CD4-positive, alpha-beta T cell treated with Interferon gamma for 1 hour (primary cell): ENCODE measurements at regions not wholly inside any gene's neighbourhood (a gene's known extent, or its start where the extent isn't known, plus 50 kb on each side); places are given as distances from the start of the nearest gene placed in this dataset.
"Not testable (repeated sequence)": the region's sequence is repeated elsewhere in the genome, so short reads cannot be mapped to it uniquely, and the experiment has no call there.

Source experiments
- DNase-seq: peaks from one replicate; pipeline ENCODE4 v3.0.0-alpha.2; 2020

DNA sequence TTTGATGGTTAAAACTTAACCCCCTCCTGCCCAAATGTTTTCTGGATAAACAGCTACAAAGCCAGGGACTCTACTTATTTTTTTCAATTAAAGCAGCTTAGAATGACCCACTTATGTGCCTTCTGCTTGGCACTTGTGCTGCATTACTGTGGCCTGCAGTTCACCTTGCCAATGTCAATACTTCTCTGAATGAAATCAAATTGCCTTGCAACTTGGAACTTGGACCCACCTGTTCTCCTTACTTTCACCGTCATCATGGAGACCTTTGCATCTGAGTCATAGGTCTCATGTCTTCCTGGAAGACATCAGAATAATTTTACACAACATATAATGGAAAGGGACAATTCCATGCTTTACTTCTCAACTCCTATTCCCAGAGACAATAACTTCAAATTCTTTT is 92.1 kb upstream of the FHL2 start:
- DNase-seq: no peak

DNA sequence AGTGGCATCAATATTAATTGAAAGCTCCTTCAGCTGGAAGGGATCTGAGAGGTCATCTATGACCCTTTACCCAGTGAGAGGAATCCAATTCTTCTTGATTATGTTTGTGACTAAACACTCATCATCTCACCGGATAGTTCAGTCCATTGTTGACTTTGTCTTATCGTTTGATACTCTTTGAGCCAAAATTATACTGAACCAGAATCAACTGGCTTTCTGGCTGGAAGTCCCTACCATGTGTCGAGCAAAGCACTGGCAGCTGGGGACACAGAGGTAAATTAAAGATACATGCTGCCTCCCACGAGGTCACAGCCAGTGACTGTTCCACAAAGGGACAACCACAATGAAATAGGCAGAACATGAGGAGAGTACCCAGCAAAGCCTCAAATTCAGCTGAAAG is 91.4 kb upstream of the FHL2 start:
- no peak for DNase-seq

DNA sequence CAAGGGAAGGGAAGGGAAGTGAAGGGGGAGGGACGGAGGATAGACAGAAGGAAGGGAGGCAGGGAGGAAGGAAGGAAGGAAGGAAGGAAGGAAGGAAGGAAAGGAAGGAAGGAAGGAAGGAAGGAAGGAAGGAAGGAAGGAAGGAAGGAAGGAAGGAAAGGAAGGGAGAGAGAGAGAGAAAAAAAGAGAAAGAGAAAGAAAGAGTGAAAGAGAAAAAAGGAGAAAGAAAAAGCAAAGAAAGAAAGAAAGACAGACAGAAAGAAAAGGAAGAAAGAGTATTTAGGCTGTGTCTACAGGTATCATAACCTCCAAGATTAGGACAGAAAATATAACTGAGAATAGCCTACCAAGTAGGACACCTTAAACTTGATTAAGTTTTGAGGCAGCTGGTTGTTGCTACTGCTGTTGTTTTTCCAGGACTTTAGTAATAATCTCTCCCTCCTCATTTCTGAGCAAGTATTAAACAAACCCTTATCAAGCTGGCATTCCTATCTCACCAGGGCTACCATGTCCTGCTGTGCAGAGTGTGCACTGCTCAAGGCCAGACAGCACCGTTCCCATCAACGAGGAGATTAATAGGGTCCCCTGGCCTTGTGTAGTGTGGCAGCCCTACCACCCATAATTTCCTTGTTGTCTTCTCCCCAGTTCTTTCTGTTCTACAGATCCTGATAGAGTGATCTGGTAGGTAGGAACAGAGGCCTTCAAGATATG is 90.5 kb upstream of the FHL2 start:
- DNase-seq: no peak

- no peak for DNase-seq
These were observed 89.4 kb upstream of the FHL2 start for GRCh38 chr2:105488285-105488684.

- DNase-seq: no peak
These were observed 88.6 kb upstream of the FHL2 start for GRCh38 chr2:105487142-105488069.

GRCh38 chr2:105486762-105487141 is 87.9 kb upstream of the FHL2 start:
- DNase-seq: no peak

- DNase-seq: no peak
These were observed 79.8 kb upstream of the FHL2 start for GRCh38 chr2:105478670-105479069.

DNA sequence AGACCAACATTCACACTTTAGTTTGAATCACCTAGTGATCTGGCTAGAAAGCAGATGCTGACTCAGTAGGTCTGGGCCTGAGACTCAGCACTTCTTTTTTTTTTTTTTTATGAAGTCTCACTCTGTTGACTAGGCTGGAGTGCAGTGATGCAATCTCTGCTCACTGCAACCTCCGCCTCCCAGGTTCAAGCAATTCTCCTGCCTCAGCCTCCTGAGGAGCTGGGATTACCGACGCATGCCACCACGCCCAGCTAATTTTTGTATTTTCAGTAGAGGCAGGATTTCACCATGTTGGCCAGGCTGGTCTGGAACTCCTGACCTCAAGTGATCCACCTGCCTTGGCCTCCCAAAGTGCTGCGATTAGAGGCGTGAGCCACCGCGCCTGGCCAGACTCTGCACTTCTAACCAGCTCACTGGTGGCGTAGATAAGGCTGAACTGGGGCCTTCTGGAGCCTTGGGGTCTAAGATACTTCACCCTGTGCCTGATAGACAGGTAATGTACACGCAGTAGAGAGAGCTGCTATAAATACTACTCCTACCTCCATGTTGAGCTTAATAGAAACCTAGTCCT is 78.3 kb upstream of the FHL2 start:
- not testable (repeated sequence) for DNase-seq

DNA sequence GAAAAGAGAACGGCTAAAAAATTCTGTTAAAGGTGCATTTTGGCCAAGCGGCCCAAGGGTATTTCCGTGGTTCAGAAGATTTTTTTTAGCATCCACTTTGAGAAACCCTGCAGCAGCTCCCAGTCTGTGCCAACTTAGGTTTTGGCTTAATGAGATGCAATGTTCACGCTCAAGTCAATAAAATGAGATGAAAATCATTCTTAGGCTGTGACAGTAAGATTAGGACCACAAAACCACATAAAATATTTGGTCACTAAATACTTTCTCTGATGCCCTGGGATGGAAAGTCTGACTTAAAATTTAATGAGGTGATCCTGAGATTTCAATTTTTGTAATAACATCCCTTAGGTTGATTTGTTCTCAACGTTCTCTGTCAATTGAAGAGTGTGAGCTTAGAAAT is 74.2 kb upstream of the FHL2 start:
- no peak for DNase-seq

GRCh38 chr2:105470979-105471378 is 72.1 kb upstream of the FHL2 start:
- DNase-seq: no peak

DNA sequence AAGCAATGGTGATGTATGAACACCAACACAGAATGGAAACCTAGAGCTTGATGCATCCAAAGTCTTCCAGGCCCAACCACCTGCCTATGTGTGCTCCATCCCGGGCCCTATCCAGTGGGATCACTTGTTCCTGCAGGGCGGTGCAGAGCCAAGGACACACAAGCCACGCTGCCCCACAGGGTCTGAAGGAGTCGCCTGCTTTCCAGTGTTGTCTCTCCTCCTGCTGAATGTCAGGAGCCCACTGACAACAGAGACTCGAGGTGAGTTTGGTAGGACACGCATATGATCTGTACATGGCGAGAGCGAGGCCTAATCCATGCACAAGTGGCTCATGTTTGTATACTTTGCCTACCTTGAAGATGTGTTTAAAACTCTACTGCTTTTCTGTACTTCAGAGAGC is 70.9 kb upstream of the FHL2 start:
- DNase-seq: no peak

- DNase-seq: no peak
These were observed 69.8 kb upstream of the FHL2 start for GRCh38 chr2:105468582-105469042.

DNA sequence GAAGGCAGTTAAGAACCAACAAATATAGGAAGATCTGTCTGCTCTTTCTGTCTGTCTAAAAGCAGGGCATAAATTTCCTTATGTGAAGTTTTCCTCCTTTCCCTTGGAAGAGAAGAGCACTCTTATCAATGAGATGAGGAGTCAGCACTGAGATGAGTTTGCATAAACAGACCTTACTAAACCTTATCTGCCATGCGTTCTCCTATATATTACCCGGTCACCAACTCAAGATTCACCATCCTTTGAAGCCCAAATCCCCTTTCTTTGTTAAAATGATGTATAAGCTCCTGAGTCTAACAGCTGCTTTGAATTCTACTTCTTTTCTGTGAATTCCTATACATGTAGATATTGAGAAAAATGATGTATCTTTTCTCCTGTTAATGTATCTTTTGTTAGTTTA is 65.5 kb upstream of the FHL2 start:
- DNase-seq: no peak

DNA sequence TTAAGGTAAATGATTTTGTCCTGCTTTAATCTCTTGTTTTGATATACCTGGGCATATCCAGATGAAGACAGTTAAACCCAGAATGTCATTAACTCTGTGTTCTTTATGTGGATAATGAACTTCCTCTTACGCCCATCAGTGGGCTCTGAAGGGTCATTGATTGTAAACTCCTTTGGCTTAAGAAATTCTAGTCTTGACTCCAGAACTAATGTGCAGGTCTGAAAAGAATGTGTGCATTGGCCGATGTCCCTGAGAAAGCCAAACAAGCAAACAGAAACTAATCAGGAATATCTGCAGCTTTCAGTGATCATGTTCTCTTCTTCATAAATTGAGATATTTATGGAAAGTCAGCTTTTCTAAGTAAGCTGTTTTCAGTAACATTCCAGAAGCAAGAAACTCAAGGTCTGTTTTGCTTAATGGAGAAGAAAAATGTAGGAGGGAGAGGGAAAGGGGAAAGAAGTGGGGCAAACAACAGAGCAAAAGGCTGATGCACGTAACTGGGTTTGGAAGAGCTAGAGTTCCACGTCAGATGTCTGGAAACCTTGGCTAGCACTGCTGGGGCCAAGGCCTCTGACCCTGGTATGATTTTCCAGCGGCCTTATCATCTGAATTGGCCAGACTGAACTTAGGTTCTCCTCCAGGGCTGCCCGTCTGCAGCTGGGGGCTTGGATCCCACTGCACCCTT is 61.3 kb upstream of the FHL2 start:
- DNase-seq: no peak

- no peak for DNase-seq
These were observed 59.2 kb upstream of the FHL2 start for GRCh38 chr2:105458076-105458475.

- DNase-seq: no peak
These were observed 56.7 kb upstream of the FHL2 start for GRCh38 chr2:105455488-105456003.

DNA sequence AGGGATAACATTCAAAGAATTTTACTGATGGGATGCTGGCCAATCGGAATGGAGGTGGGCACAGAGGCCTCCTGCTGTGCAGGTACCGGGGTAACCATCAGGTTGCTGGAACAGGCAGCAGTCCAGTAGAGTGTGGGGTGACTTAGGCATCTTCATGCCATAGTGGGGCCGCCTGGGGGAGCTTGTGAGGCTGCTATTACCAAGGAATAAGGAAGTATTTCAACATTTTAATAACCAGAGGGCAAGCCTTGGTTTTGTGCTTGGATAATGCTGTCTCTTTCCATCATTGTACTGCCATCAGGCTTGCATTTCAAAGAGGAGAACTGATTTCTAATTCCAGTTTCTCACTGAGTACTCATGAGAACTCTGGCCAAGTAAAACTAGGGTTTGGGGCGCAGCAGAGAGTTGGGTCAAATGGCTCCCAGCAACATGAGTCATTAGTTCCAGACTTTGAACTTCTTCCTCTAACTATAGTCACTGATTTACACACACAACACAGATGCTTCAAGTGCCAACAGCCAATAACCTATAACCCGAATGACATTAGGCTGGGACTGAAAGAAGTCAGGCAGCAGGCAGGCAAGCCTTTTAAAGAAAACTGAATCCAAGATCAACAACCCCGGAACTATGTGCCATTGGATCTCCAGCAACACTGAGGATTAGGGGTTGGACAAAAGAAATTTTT is 56.1 kb upstream of the FHL2 start:
- DNase-seq: no peak

- no peak for DNase-seq
These were observed 52.8 kb upstream of the FHL2 start for GRCh38 chr2:105451571-105452166.

DNA sequence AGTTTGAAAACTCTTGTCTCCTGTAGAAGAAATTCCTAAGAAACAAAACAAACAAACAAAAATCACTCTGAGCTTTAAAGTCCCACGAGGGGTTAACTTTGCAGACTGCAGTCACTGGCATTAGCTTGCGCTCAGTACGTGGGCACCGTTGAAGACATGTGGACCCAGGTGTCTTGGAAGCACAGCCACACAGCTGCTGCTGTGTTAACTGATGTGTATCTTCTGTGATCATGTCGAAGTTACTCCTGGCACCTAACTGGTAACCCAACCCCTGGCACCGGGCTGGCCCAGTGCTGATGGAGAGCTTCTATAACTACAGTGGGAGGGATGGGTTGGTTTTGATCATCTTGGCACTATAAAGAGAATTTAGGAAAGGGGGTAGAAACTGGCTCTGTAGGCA is 51.6 kb upstream of the FHL2 start:
- DNase-seq: no peak

DNA sequence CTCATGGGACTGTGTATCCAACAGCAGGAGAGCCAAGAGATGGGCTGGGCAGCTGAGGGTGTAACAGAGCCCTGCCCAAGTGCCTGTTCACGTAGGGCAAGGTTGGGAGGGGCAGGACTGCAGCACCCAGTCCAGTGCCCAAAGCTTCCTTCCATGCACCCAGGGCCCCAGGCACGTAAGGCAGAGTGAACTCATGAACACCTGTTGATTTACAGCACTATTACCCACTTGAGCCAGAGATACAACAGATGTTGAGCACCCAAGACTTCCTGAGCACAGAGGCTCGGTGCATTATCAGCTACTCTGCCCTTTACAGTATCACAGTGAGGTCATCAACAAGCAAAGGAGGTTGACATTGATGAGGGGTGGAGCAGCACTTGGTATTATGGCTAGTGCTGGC is 50.2 kb upstream of the FHL2 start:
- no peak for DNase-seq
